ENCODE measurements at regions not wholly inside any gene's neighbourhood (a gene's known extent, or its start where the extent isn't known, plus 50 kb on each side); places are given as distances from the start of the nearest gene placed in this dataset.

DNA sequence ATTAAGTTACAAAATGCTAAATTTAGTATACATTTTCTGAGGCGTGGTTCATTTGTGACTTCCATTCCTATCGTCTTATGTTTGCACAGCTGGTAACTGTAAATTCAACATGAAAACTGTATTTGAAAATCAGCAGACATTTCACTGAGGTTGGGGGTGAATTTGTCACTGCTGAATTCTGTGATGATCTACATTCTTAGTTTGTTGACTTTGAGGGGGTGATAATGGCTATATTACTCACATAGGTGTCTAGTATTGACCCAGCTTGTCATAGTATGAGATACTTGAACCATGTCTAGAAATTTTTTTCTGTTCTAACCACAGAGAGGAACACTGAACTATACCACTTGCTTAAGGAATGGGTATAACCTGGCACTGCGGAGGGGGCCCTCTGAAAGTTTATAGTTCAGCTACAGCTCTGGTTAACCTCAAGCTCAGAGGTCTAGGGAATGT lies 313.3 kb downstream of the PIK3R1 start:
- Mint-ChIP-seq H3K4me1 (no peaks in the 10 kb centered on the region), H3K4me3 (no peak overlapping the region), H3K9me3 (peaks cover 4% of the 10 kb centered on the region), H3K27me3 (peaks cover 4% of the 10 kb centered on the region), H3K27ac (no peak overlapping the region), H3K36me3 (ENCODE audit: low read depth) (no peaks in the 10 kb centered on the region)
- intact Hi-C loops (cut with micrococcal nuclease): no loop called here
- DNase-seq: no peak

DNA sequence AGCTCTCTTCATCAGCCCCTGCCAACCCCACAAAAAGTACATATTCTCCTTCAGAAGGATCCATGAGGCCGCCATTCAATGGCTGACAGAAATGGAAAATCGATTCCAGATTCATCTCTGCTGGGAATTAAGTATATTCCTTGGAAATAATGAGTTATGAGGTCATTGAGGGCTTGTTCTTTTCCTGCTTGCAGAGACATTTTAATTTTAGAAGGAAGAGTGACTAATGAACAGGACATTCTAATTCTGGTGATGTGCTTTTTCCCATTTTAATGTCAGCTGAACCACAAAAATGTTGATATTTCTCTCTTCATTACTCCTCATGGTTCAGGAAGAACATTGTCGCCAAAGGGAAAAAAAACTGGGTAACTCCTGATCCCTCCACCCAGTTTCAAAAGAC lies 314.0 kb downstream of the PIK3R1 start:
- Mint-ChIP-seq H3K36me3 (ENCODE audit: low read depth) (no peaks in the 10 kb centered on the region), H3K4me1 (no peaks in the 10 kb centered on the region), H3K27ac (no peak overlapping the region), H3K27me3 (peaks cover 4% of the 10 kb centered on the region), H3K4me3 (no peak overlapping the region), H3K9me3 (peaks cover 4% of the 10 kb centered on the region)
- DNase-seq: no peak
- intact Hi-C loops (cut with micrococcal nuclease): no loop called here

DNA sequence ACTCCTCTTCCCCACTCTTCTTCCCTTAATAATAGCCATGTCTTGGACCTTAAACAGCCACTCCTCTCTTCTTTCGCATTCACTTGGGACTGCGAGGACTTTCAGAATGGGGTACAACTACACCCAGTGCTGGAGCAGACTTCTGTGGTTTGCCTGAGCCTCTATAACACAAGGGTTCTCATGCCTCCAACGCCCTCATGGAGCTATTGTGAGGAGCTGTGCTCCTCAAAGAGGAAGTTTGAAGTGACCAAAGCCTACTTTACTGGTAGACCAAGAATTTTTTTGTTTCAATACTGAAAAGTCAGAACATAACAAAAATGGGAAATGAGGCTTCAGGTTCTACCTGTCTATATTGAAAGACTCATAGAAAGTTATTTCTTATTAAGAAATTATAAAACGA lies 316.4 kb downstream of the PIK3R1 start:
- intact Hi-C loops (cut with micrococcal nuclease): loop anchor here (10.0 kb wide), 1 partner anchor 247 kb away; no protein-coding TSS in a partner anchor
- Mint-ChIP-seq H3K4me1 (no peaks in the 10 kb centered on the region), H3K36me3 (ENCODE audit: low read depth) (no peaks in the 10 kb centered on the region), H3K27ac (no peak overlapping the region), H3K27me3 (peaks cover 9% of the 10 kb centered on the region), H3K9me3 (peaks cover 4% of the 10 kb centered on the region), H3K4me3 (no peak overlapping the region)
- no peak for DNase-seq

DNA sequence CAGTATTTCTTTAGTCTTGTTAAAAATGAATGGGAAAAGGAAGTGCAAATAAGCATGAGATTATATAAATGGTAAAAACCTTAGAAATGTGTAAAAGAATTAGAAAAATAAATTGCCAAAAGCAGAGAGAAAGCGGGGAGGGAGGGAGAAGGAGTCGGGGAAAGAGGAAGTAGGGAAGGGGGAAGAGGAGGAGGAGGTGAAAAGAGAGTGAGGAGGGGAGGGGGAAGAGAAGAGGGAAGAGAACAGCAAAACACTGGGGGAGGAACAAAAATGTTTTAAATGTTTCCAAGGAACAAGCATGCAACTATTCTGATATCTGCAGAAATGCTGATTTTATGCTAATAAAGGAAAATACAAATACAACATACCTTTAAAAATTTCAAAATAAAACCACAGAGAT lies 317.5 kb downstream of the PIK3R1 start:
- H3K36me3 Mint-ChIP-seq (ENCODE audit: low read depth): no peaks in the 10 kb centered on the region
- intact Hi-C loops (cut with micrococcal nuclease): loop anchor here (10.0 kb wide), 1 partner anchor 248 kb away; no protein-coding TSS in a partner anchor
- no peaks in the 10 kb centered on the region for H3K4me1 Mint-ChIP-seq
- no peak overlapping the region for H3K27ac Mint-ChIP-seq
- no peak for DNase-seq
- no peaks in the 10 kb centered on the region for H3K9me3 Mint-ChIP-seq
- H3K27me3 Mint-ChIP-seq: peaks cover 13% of the 10 kb centered on the region
- H3K4me3 Mint-ChIP-seq: no peak overlapping the region

DNA sequence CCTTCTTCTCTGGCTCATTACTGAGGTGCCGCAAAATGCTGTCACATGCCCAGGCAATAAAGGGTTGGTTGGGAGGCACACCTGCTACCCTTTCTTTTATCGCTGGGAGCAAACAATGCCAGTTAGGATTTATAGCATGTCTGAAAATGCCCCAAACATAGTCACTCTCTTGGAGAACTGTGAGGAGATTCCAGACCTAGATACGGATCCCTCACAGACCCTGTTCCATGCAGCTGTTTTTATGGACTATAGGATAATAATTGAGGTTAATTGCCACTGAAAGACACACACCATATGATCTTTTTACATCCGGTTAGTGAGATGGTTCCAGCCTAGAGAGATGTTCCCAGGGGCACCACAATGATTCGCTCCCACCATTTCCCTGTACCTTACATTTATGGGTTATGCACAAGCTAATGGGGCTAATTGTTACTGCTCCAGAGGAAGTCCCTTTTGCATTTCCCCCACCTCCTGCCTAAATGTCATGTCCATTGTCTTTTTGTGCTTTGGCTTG lies 318.1 kb downstream of the PIK3R1 start:
- Mint-ChIP-seq H3K27me3 (peaks cover 16% of the 10 kb centered on the region), H3K9me3 (no peaks in the 10 kb centered on the region)

DNA sequence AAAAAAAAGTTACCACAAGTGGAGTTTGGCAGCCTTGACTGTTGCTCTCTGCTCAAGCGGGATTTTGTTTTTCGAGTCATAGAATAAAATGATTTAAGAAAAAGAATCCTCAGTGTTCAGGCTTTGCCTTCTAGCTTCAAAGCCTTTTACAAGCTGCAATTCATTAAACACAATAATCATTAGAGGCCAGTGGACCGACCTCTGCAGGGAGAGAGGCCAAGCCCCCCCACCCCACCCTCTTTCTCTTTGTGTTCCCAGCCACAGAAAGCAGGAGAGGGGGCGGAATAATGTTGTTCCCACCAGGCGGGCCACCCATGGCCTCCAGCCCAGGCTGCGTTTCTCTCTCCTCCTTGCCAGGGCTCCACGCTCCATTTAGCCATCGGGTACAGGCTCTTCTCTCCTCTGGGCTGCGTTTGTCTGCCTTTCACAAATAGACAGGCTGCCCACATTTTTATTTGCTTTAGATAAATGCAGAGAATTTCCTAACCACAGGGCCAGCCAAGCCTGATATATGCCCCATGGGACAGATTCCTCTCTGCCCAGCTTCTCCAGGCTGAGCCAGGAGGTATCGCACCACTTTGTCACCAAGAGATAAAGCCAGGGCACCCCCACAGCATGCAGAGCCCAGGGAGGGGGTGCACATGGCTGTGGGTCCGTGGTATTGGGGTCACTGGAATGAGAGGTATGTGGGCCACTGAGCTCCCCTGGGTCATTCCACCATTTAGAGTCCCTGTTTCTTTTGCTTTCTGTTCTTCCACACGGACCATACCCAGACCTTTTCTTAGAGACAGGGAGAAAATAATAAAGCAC lies 318.8 kb downstream of the PIK3R1 start:
- peaks cover 22% of the 10 kb centered on the region for H3K27me3 Mint-ChIP-seq
- DNase-seq: no peak
- no peaks in the 10 kb centered on the region for H3K4me1 Mint-ChIP-seq
- H3K4me3 Mint-ChIP-seq: no peak overlapping the region
- H3K27ac Mint-ChIP-seq: no peak overlapping the region
- no peaks in the 10 kb centered on the region for H3K36me3 Mint-ChIP-seq (ENCODE audit: low read depth)
- intact Hi-C loops (cut with micrococcal nuclease): loop anchor here (10.0 kb wide), 1 partner anchor 250 kb away; no protein-coding TSS in a partner anchor
- no peaks in the 10 kb centered on the region for H3K9me3 Mint-ChIP-seq

More for the DNA sequence above, 318.1 kb downstream of the PIK3R1 start:
- intact Hi-C loops (cut with micrococcal nuclease): loop anchor here (10.0 kb wide), 1 partner anchor 249 kb away; no protein-coding TSS in a partner anchor
- DNase-seq: no peak
- Mint-ChIP-seq H3K4me3 (no peak overlapping the region), H3K4me1 (no peaks in the 10 kb centered on the region), H3K27ac (no peak overlapping the region), H3K36me3 (ENCODE audit: low read depth) (no peaks in the 10 kb centered on the region)

DNA sequence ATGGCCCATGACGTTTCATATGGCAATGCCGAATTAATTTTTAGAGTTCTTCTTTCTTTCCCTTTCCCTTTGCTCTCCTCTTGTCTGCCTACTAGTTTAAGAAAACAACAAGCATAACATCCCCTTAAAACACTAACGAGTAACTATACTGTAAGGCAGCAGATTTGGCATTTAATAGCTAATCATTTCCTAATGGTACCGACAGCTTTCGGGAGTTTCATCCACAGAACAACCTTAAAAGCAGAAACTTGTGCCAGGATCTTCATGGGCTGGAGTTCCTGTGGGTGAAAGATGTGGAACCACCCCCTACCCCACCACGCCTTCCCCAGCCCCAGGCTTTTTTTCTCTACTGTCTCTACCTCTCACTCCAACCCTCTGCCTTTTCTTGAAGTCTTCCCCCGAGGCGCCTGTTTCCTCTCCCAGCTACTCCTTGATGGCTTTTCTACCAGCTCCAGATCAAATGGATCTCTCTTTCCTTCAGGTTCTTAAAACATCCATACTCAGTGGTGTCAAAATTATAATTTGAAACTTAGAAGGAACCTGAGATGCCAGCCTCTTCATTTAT lies 319.5 kb downstream of the PIK3R1 start:
- H3K4me3 Mint-ChIP-seq: no peak overlapping the region
- H3K27me3 Mint-ChIP-seq: peaks cover 29% of the 10 kb centered on the region
- no peaks in the 10 kb centered on the region for H3K36me3 Mint-ChIP-seq (ENCODE audit: low read depth)
- no peak for DNase-seq
- no peaks in the 10 kb centered on the region for H3K4me1 Mint-ChIP-seq
- no peaks in the 10 kb centered on the region for H3K9me3 Mint-ChIP-seq
- intact Hi-C loops (cut with micrococcal nuclease): loop anchor here (10.0 kb wide), 1 partner anchor 250 kb away; no protein-coding TSS in a partner anchor
- no peak overlapping the region for H3K27ac Mint-ChIP-seq

DNA sequence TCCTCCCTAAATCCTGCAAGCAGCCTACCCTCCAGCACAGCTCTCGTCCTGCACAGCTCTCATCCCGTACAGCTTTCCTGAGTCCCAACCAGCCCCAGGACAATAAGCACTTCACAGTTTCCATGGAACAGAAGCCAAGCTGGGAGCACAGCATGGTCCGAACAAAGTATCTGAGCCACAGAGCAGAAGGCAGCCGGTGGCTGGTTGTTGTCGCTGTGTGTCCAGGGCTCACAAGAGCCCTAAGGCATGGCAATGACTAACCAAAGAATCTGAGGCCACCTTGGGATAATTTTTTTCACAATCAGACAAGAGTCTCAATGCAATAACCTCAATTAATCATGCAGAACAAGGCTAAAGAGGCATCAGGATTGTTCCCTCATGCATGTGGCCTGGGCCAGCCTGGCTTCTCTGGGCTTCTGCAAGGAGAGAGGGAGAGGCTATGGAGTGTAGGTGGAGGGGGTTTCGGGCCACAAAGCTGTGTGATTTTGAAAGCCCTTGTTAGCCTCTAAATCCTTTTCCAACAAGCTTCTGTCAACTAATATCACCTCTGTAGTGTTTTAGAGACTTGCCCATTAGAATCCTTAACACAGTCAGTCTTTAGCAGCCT lies 323.4 kb downstream of the PIK3R1 start:
- intact Hi-C loops (cut with micrococcal nuclease): loop anchor here (10.0 kb wide), 1 partner anchor 254 kb away; no protein-coding TSS in a partner anchor
- Mint-ChIP-seq H3K4me3 (no peak overlapping the region), H3K27me3 (peaks cover 44% of the 10 kb centered on the region), H3K4me1 (no peaks in the 10 kb centered on the region), H3K36me3 (ENCODE audit: low read depth) (no peaks in the 10 kb centered on the region), H3K27ac (no peak overlapping the region), H3K9me3 (no peaks in the 10 kb centered on the region)
- no peak for DNase-seq

DNA sequence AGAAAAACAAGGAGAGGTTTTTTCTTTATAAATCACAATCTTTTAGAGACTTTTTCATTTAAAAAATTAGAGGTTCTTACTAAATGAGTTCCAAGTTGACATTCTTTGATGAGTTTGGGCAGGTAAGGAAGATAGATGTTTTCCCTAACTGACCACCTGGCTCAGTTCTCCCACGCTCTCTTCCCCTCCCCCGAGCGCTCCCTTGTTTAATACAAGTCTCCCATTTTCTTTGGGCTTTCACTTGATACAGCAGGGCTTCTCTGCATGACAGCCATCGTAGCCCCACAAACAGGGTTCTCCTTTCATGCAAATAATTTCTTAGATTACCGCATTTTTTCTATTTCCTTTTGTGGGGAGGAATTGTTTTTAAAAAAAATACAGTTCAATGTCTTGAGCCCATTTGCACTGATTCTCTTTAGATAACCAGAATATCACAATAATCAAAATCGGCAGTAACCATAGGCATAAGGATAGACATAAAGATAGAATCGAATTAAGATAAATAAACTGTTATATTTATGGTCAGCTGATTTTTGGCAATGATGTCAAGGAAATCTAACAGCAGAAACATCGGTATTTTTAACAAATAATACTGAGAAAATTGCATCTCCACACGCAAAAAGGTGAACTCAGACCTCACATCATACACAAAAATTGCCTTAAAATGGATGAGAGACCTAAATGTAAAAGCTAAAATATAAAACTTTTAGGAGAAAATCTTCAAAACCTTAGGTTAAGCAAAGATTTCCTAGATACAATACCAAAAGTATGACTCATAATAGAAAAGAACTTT lies 325.4 kb downstream of the PIK3R1 start:
- Mint-ChIP-seq H3K4me3 (no peak overlapping the region), H3K27ac (no peak overlapping the region), H3K27me3 (peaks cover 42% of the 10 kb centered on the region), H3K4me1 (no peaks in the 10 kb centered on the region), H3K36me3 (ENCODE audit: low read depth) (no peaks in the 10 kb centered on the region), H3K9me3 (no peaks in the 10 kb centered on the region)
- peak; percentile 25 for DNase-seq
- intact Hi-C loops (cut with micrococcal nuclease): no loop called here

DNA sequence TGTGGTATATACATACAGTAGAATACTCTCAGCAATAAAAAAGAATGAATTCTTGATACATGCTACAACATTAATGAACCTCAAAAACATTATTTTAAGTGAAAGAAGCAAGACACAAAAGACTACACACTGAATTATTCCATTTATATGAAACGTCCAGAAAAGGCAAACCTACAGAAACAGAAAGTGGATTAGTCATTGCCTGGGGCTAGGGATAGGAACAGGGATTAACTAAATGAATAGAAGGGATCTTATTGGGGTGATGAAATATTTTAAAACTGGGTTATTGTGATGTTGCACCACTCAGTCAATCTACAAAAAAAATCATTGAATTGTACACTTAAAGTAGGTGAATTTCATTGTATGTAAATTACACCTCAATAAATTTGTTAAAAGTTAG lies 326.7 kb downstream of the PIK3R1 start:
- Mint-ChIP-seq H3K9me3 (no peaks in the 10 kb centered on the region), H3K36me3 (ENCODE audit: low read depth) (no peaks in the 10 kb centered on the region), H3K27me3 (peaks cover 40% of the 10 kb centered on the region), H3K27ac (no peak overlapping the region), H3K4me1 (no peaks in the 10 kb centered on the region), H3K4me3 (no peak overlapping the region)
- no peak for DNase-seq
- intact Hi-C loops (cut with micrococcal nuclease): no loop called here

DNA sequence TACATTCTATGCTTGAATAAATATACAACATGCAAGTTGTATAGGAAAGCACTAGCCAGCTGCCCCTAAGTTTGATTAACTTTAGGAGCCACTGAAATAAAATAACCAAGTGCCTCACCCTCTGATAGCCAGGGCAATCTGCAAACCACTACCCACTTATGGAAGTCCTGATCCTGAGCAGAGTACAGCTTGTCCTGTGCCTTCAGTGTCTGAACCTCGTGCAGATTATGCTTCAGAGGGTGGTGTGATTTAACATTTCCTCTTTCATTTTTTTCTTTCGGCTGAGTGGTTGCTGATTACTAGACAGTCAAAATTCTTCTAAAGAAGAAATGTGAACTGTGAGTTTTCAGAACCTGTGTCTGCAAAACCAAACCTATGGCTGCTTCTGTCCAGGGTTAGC lies 327.7 kb downstream of the PIK3R1 start:
- Mint-ChIP-seq H3K4me1 (no peaks in the 10 kb centered on the region), H3K27ac (no peak overlapping the region)
- DNase-seq: no peak

DNA sequence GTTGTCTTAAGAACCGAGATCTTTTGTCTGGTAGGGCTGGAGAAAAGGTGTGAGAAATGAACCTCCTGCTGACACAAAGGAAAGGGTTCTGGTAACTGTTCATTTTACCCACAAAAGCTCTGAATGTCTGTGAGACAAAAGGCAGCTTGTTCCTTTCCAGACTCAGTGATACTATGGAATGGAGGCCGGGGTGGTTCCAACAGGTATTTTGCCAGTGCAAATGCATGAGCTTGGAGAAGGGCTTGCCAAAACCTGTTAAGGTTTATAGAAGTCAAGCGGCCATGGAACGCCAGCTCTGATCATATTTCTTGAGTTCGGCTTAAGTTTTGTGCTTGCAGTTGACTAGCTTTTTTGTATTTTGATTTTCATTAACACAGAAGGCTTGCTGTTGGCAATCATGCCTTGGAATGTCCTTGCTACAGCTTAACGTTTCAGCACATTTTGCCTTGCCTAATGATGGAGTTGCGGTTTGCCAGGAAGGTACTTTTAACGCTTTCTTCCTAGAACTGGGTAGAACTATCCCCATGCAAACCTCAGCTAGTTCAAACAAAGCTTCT lies 328.6 kb downstream of the PIK3R1 start:
- Mint-ChIP-seq H3K27ac (no peak overlapping the region), H3K4me1 (no peaks in the 10 kb centered on the region), H3K27me3 (peaks cover 28% of the 10 kb centered on the region), H3K4me3 (no peak overlapping the region), H3K9me3 (no peaks in the 10 kb centered on the region), H3K36me3 (ENCODE audit: low read depth) (no peaks in the 10 kb centered on the region)
- DNase-seq: no peak
- intact Hi-C loops (cut with micrococcal nuclease): no loop called here

More for the DNA sequence above, 327.7 kb downstream of the PIK3R1 start:
- intact Hi-C loops (cut with micrococcal nuclease): no loop called here
- Mint-ChIP-seq H3K9me3 (no peaks in the 10 kb centered on the region), H3K27me3 (peaks cover 35% of the 10 kb centered on the region), H3K36me3 (ENCODE audit: low read depth) (no peaks in the 10 kb centered on the region), H3K4me3 (no peak overlapping the region)
